LNCaP clone FGC (cell line): ENCODE measurements at regions not wholly inside any gene's neighbourhood (a gene's known extent, or its start where the extent isn't known, plus 50 kb on each side); places are given as distances from the start of the nearest gene placed in this dataset.

Experiments
- DNase-seq: peaks from one replicate; pipeline ENCODE4 v3.0.0-alpha.2; 2011; ENCODE audit warnings: low read depth
- H3K4me3 ChIP-seq: 2 replicates; pipeline ENCODE4 v1.5.1; 2011; ENCODE audit warnings: mild to moderate bottlenecking, low read depth, low read length, control low read depth
- TF ChIP-seq, protein P1 (sequence below): IDR thresholded peaks from 2 replicates; pipeline ENCODE4 v1.5.1; 2012; ENCODE audit warnings: mild to moderate bottlenecking; ENCODE audit not compliant: control insufficient read depth, insufficient read depth; ENCODE audit errors: extremely low read depth

DNA sequence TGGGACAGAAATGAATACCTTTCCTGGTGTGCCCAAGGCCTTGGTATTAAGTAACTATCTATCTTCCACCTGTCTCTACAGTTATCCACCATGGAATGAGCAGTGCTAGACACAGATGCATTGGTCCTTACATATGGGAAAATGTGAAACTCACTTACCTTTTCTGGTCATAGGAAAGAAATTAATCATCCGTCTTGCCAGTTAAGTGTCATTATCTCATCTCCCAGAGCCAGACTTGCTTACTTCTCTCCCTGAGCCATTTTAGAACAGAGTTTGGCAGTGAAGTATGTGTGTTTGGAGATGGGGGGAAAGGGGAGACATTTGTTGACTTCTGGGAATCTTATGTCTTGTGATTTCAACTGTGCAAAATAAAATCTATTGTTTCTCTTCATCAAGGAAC lies 1211.0 kb upstream of the CDH6 start:
- no peak for DNase-seq
- no peak overlapping the region for H3K4me3 ChIP-seq
- TF ChIP-seq, protein P1, sequence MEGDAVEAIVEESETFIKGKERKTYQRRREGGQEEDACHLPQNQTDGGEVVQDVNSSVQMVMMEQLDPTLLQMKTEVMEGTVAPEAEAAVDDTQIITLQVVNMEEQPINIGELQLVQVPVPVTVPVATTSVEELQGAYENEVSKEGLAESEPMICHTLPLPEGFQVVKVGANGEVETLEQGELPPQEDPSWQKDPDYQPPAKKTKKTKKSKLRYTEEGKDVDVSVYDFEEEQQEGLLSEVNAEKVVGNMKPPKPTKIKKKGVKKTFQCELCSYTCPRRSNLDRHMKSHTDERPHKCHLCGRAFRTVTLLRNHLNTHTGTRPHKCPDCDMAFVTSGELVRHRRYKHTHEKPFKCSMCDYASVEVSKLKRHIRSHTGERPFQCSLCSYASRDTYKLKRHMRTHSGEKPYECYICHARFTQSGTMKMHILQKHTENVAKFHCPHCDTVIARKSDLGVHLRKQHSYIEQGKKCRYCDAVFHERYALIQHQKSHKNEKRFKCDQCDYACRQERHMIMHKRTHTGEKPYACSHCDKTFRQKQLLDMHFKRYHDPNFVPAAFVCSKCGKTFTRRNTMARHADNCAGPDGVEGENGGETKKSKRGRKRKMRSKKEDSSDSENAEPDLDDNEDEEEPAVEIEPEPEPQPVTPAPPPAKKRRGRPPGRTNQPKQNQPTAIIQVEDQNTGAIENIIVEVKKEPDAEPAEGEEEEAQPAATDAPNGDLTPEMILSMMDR: no peak

DNA sequence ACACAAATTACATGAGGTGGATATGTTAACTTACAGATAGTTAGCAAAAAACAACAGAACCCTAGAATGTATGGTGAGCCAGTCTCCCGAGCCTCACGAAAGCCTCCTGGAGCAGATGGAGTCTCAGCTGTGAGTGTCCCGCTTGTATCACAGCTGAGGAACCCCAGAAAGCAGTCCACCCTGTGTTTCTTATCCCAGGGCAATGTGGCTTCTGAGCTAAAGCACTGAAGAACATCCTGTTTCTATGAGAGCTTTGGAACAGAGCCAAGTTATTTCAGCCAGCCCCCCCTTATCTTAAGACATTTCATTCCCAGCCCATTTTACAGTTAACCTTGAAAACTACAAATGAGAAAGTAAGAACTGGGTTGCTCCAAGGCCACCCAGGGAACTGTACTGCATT lies 1220.9 kb upstream of the CDH6 start:
- DNase-seq: no peak
- TF ChIP-seq, protein P1: no peak
- H3K4me3 ChIP-seq: no peak overlapping the region

DNA sequence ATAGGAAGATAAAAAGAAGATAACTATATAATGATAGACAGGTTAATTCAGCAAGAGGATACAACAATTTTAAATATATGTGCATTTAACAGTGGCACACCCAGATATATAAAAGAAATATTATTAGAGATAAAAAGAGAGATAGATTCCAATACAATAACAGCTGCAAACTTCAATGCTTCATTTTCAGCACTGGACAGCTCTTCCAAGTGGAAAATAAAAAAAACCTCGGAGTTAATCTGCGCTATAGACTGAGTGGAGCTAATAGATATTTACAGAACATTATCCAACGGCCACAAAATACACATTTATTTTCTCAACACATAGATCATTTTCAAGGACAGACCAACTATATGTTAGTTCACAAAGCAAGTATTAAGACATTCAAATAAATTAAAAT lies 1229.5 kb upstream of the CDH6 start:
- no peak overlapping the region for H3K4me3 ChIP-seq
- TF ChIP-seq, protein P1: no peak
- DNase-seq: no peak

DNA sequence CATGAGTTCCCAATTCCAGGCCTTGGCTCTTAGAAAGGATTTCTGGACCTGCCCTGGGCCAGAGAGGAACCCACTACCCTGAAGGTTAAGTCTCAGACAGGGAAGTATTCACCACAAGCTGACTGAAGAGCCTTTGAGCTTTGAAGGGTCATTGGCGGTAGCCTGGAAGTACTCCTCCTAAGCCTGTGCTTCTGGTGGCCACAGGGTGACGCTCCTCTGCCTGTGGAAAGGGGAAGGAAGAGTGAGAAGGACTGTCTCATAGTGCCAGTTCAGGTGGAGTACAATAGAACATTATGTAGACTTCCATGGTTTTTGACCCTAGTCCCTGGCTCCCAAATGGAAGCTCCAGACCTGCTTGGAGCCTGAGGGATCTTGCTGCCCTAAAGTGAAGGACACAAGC lies 1233.2 kb upstream of the CDH6 start:
- H3K4me3 ChIP-seq: no peak overlapping the region
- no peak for DNase-seq
- TF ChIP-seq, protein P1: no peak

DNA sequence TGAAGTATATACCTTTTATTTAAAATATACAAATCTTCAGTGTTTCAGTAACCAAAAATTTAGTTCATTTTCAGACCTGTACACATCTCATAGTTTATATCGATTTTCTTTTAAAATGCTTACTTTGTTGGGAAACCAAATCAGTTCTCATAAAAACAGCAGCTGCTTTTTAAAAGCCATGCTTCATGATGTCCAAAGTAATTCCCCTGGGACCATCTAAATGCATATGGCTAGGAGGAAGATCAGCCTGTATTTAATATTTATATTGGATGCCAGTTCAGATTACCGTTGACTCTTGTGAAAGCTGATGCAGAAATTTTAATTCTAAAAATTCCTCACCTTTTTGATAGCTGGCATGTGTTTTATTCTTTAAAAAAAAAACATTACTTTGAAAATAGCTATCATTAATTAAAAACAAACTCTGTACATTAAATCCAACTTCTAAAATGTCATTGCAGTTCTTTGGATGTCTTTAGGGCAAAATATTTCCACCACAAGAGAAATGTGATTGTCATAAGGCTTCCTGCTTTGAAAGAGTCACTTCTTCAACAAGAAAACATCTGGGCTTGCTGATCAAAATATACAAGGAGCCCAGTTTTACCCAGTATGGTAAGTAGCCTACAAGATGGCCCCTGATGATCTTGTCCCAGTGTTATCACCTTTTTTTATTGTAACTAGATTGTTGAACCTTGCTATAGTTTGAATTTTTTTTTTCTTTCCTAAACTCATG lies 1242.9 kb upstream of the CDH6 start:
- TF ChIP-seq, protein P1: no peak
- DNase-seq: no peak
- H3K4me3 ChIP-seq: no peak overlapping the region

DNA sequence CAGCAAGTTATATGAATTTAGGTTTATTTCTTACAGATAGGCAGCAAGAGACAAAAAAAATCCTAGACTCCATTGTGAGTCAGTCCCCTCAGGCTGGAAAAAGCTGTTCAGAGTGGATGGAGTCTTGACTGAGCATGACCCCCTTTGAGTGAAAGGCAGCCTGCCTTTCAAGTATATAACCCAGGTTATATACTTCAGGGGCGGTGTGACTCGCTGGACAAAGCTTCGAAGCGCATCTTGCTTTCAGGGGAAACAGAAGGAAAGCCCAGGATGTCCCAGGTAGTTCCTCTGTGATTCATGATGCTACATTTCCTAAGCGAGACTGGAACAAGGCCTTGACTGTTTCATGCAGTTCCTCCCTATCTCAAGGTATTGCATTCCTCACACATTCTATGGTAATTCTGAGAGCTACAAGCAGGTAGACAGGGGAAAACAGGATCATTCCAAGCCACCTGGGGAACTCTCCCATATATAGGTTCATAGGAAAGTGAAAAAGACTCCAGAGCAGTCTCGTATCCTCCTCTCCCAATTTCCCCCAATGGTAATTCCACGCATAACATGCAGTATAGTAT lies 1244.1 kb upstream of the CDH6 start:
- no peak overlapping the region for H3K4me3 ChIP-seq
- TF ChIP-seq, protein P1: no peak
- DNase-seq: no peak

DNA sequence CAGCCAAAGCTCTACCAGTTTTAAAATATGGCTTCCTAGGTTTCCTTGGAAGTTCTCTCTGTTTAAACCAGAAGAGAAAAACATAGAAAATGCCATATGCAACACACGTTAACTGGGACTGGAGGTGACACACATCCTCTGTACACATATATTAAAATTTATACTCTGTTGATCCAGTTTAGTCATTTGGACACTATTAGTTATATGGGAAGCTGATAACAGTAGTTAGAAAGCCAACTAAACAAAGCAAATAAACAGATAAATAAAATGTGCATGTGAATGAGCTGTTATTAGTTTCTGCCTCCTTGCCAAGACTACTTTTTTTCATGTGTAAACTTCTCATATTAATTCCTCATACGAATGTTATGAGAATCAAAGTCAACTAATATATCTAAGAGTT lies 1249.2 kb upstream of the CDH6 start:
- TF ChIP-seq, protein P1: no peak
- no peak overlapping the region for H3K4me3 ChIP-seq
- DNase-seq: peak; percentile 70
